ENCODE measurements at regions not wholly inside any gene's neighbourhood (a gene's known extent, or its start where the extent isn't known, plus 50 kb on each side); places are given as distances from the start of the nearest gene placed in this dataset.

DNA sequence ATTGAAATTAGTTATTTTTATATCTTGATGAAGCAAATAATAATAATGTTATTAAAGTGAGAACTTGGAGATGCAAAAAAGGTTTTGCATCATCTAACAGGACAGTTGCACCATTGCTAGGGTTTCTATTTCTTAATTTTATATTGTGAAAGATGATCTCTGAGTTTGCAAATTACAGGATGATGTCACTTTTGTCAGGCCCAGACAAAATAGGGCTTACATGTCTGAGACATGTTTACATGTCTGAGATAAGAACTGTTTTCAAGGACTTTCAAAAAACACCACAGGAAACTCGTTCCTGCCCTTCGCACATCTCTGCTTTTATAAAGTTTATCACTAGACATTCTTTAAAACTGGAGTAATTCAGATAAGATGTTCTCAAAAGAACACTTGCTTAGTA, 1075.8 kb upstream of the MANEA start:
- H4K12ac ChIP-seq (ENCODE audit: low read depth, low read length) = no peak overlapping the region
- DNase-seq = no peak
- no peak overlapping the region for H3K23ac ChIP-seq (ENCODE audit: low read length)
- no peaks in the 10 kb centered on the region for H3K27me3 ChIP-seq (ENCODE audit: insufficient read depth, low read length)
- no peak overlapping the region for H3K4me2 ChIP-seq (ENCODE audit: low read length)
- no peak overlapping the region for H2AFZ ChIP-seq (ENCODE audit: insufficient read depth, low read length, poor library complexity)
- H3K14ac ChIP-seq (ENCODE audit: low read length) = no peak overlapping the region
- H4K91ac ChIP-seq (ENCODE audit: low read depth, low read length) = no peak overlapping the region
- H3K79me2 ChIP-seq (ENCODE audit: control insufficient read depth, insufficient read depth, low read length, poor library complexity) = no peaks in the 10 kb centered on the region
- no peak overlapping the region for H4K8ac ChIP-seq (ENCODE audit: low read depth, low read length)
- H3K18ac ChIP-seq (ENCODE audit: low read length) = no peak overlapping the region
- H3K9me3 ChIP-seq (ENCODE audit: insufficient read depth, low read depth, low read length) = no peaks in the 10 kb centered on the region
- no peak overlapping the region for H3K4ac ChIP-seq (ENCODE audit: low read depth, low read length)
- no peak overlapping the region for H3K27ac ChIP-seq (ENCODE audit: low read depth, low read length)
- H2BK5ac ChIP-seq (ENCODE audit: low read depth, low read length, poor library complexity) = no peak overlapping the region
- H3K9ac ChIP-seq (ENCODE audit: low read length) = no peak overlapping the region
- H2AK5ac ChIP-seq (ENCODE audit: low read length) = no peak overlapping the region
- H3K36me3 ChIP-seq (ENCODE audit: control insufficient read depth in 1 of 2, insufficient read depth in 2 of 2, low read length in 2 of 2) = no peaks in the 10 kb centered on the region
- H3K4me3 ChIP-seq (ENCODE audit: low read depth, low read length) = no peak overlapping the region
- WGBS (ENCODE audit: extremely low coverage, insufficient coverage, insufficient read length) = no CpG with 5 or more reads among the region's 2 CpGs
- no peaks in the 10 kb centered on the region for H3K4me1 ChIP-seq (ENCODE audit: control insufficient read depth in 1 of 2, insufficient read depth in 2 of 2, low read length in 2 of 2)
- H2BK12ac ChIP-seq (ENCODE audit: low read length) = no peak overlapping the region
- H2BK120ac ChIP-seq (ENCODE audit: insufficient read depth, low read length, poor library complexity) = no peak overlapping the region
- no peaks in the 10 kb centered on the region for H3K79me1 ChIP-seq (ENCODE audit: low read length)

DNA sequence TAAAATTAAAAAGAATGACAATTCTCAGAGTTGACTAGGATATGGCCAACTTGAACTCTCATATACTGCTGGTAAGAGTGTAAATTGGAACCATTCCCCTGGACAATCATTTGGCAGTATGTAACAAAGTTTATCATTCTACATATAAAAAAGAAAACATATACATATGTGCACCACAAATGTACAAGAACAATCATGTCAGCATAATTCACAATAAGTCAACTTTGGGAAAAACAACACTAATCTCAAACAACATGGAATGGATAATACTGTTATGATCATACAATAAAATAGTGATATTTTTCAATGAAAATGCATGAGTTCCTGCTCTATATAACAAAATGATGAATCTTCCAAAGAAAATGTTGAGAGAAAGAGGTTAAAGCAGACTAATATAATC, 1078.7 kb upstream of the EPHA7 start:
- Histone ChIP-seq H3K14ac (ENCODE audit: low read length) (no peak overlapping the region), H2BK120ac (ENCODE audit: insufficient read depth, low read length, poor library complexity) (no peak overlapping the region), H3K4ac (ENCODE audit: low read depth, low read length) (no peak overlapping the region), H3K18ac (ENCODE audit: low read length) (no peak overlapping the region), H3K4me1 (ENCODE audit: control insufficient read depth in 1 of 2, insufficient read depth in 2 of 2, low read length in 2 of 2) (no peaks in the 10 kb centered on the region), H3K79me2 (ENCODE audit: control insufficient read depth, insufficient read depth, low read length, poor library complexity) (no peaks in the 10 kb centered on the region), H2BK12ac (ENCODE audit: low read length) (no peak overlapping the region), H3K9me3 (ENCODE audit: insufficient read depth, low read depth, low read length) (no peaks in the 10 kb centered on the region), H2AFZ (ENCODE audit: insufficient read depth, low read length, poor library complexity) (no peak overlapping the region), H2AK5ac (ENCODE audit: low read length) (no peak overlapping the region), H4K8ac (ENCODE audit: low read depth, low read length) (no peak overlapping the region), H3K79me1 (ENCODE audit: low read length) (no peaks in the 10 kb centered on the region), H3K9ac (ENCODE audit: low read length) (no peak overlapping the region), H2BK5ac (ENCODE audit: low read depth, low read length, poor library complexity) (no peak overlapping the region), H3K36me3 (ENCODE audit: control insufficient read depth in 1 of 2, insufficient read depth in 2 of 2, low read length in 2 of 2) (no peaks in the 10 kb centered on the region), H4K12ac (ENCODE audit: low read depth, low read length) (no peak overlapping the region), H4K91ac (ENCODE audit: low read depth, low read length) (no peak overlapping the region), H3K27ac (ENCODE audit: low read depth, low read length) (no peak overlapping the region), H3K4me2 (ENCODE audit: low read length) (no peak overlapping the region), H3K27me3 (ENCODE audit: insufficient read depth, low read length) (no peaks in the 10 kb centered on the region), H3K4me3 (ENCODE audit: low read depth, low read length) (no peak overlapping the region), H3K23ac (ENCODE audit: low read length) (no peak overlapping the region)
- no peak for DNase-seq

DNA sequence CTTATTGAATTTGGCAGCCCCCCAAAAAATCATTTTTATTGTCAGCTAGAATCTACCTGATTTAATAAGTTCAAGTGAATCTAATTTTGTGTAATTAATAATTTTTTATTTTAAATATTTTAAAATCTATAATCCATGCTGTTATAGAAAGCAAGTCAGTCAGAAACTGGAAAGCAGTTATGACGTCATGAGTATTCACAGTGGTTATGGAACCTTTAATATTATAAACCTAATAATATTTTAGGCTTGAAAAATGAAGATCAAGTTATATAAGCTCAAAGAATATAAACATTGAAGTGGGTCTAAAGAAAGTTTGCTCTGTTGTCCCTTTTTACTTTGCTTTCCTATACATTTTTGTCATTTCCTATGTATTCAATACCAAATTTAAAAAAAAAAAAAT, 1075.1 kb upstream of the EPHA7 start:
- no peak overlapping the region for H3K23ac ChIP-seq (ENCODE audit: low read length)
- no peak overlapping the region for H2AFZ ChIP-seq (ENCODE audit: insufficient read depth, low read length, poor library complexity)

DNA sequence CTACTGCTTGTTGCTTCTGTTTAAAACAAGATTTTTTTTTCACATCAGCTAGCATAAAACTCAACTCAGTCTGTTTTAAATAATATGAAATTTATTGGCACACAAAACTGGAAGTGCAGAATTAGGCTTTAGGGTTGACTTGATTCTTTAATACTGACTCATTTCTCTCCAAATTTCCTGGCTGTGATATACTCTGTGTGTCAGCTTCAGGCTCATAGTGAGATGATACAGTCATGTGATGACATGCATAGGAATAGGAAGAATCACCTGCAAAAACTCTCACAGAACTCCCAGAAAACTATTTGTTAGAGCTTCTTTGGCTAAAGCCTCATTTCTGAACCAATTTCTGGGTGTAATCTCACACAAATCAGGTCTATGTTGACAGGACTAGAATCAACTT, 1068.0 kb upstream of the EPHA7 start:
- H3K18ac ChIP-seq (ENCODE audit: low read length) = no peak overlapping the region
- no peak overlapping the region for H4K12ac ChIP-seq (ENCODE audit: low read depth, low read length)
- no peak overlapping the region for H2BK5ac ChIP-seq (ENCODE audit: low read depth, low read length, poor library complexity)
- H3K36me3 ChIP-seq (ENCODE audit: control insufficient read depth in 1 of 2, insufficient read depth in 2 of 2, low read length in 2 of 2) = no peaks in the 10 kb centered on the region
- no peaks in the 10 kb centered on the region for H3K9me3 ChIP-seq (ENCODE audit: insufficient read depth, low read depth, low read length)
- no peak overlapping the region for H3K4ac ChIP-seq (ENCODE audit: low read depth, low read length)
- H3K79me2 ChIP-seq (ENCODE audit: control insufficient read depth, insufficient read depth, low read length, poor library complexity) = no peaks in the 10 kb centered on the region
- no peak overlapping the region for H2BK120ac ChIP-seq (ENCODE audit: insufficient read depth, low read length, poor library complexity)
- no peaks in the 10 kb centered on the region for H3K4me1 ChIP-seq (ENCODE audit: control insufficient read depth in 1 of 2, insufficient read depth in 2 of 2, low read length in 2 of 2)
- no peaks in the 10 kb centered on the region for H3K27me3 ChIP-seq (ENCODE audit: insufficient read depth, low read length)
- H3K14ac ChIP-seq (ENCODE audit: low read length) = no peak overlapping the region
- H3K23ac ChIP-seq (ENCODE audit: low read length) = no peak overlapping the region
- no peak overlapping the region for H3K4me2 ChIP-seq (ENCODE audit: low read length)
- H4K8ac ChIP-seq (ENCODE audit: low read depth, low read length) = no peak overlapping the region
- no peaks in the 10 kb centered on the region for H3K79me1 ChIP-seq (ENCODE audit: low read length)
- no peak overlapping the region for H2BK12ac ChIP-seq (ENCODE audit: low read length)
- no peak overlapping the region for H3K4me3 ChIP-seq (ENCODE audit: low read depth, low read length)
- H3K9ac ChIP-seq (ENCODE audit: low read length) = no peak overlapping the region
- no peak for DNase-seq
- no peak overlapping the region for H2AFZ ChIP-seq (ENCODE audit: insufficient read depth, low read length, poor library complexity)
- no peak overlapping the region for H2AK5ac ChIP-seq (ENCODE audit: low read length)
- H3K27ac ChIP-seq (ENCODE audit: low read depth, low read length) = no peak overlapping the region
- no peak overlapping the region for H4K91ac ChIP-seq (ENCODE audit: low read depth, low read length)

More for the DNA sequence above, 1075.1 kb upstream of the EPHA7 start:
- H4K91ac ChIP-seq (ENCODE audit: low read depth, low read length) = no peak overlapping the region
- H2BK120ac ChIP-seq (ENCODE audit: insufficient read depth, low read length, poor library complexity) = no peak overlapping the region
- no peaks in the 10 kb centered on the region for H3K79me2 ChIP-seq (ENCODE audit: control insufficient read depth, insufficient read depth, low read length, poor library complexity)
- H3K27me3 ChIP-seq (ENCODE audit: insufficient read depth, low read length) = no peaks in the 10 kb centered on the region
- no peak overlapping the region for H3K9ac ChIP-seq (ENCODE audit: low read length)
- H3K27ac ChIP-seq (ENCODE audit: low read depth, low read length) = no peak overlapping the region
- no peak overlapping the region for H3K4me2 ChIP-seq (ENCODE audit: low read length)
- no peak overlapping the region for H3K14ac ChIP-seq (ENCODE audit: low read length)
- no peak overlapping the region for H3K4me3 ChIP-seq (ENCODE audit: low read depth, low read length)
- no CpG with 5 or more reads among the region's 1 CpG for WGBS (ENCODE audit: extremely low coverage, insufficient coverage, insufficient read length)
- H2BK5ac ChIP-seq (ENCODE audit: low read depth, low read length, poor library complexity) = no peak overlapping the region
- no peaks in the 10 kb centered on the region for H3K36me3 ChIP-seq (ENCODE audit: control insufficient read depth in 1 of 2, insufficient read depth in 2 of 2, low read length in 2 of 2)
- no peak overlapping the region for H2AK5ac ChIP-seq (ENCODE audit: low read length)
- no peak overlapping the region for H3K18ac ChIP-seq (ENCODE audit: low read length)
- H3K9me3 ChIP-seq (ENCODE audit: insufficient read depth, low read depth, low read length) = no peaks in the 10 kb centered on the region
- H4K12ac ChIP-seq (ENCODE audit: low read depth, low read length) = no peak overlapping the region
- no peak overlapping the region for H2BK12ac ChIP-seq (ENCODE audit: low read length)
- no peak for DNase-seq
- no peak overlapping the region for H4K8ac ChIP-seq (ENCODE audit: low read depth, low read length)
- H3K4me1 ChIP-seq (ENCODE audit: control insufficient read depth in 1 of 2, insufficient read depth in 2 of 2, low read length in 2 of 2) = no peaks in the 10 kb centered on the region
- no peaks in the 10 kb centered on the region for H3K79me1 ChIP-seq (ENCODE audit: low read length)
- no peak overlapping the region for H3K4ac ChIP-seq (ENCODE audit: low read depth, low read length)

Measured in trophoblast cell (in vitro differentiated cells and primary cell).